KMS-11 (cell line): ENCODE measurements at regions not wholly inside any gene's neighbourhood (a gene's known extent, or its start where the extent isn't known, plus 50 kb on each side); places are given as distances from the start of the nearest gene placed in this dataset.
"Not testable (repeated sequence)": the region's sequence is repeated elsewhere in the genome, so short reads cannot be mapped to it uniquely, and the experiment has no call there.

Experiments
- H2AFZ ChIP-seq: fragments of 200-600 bp; sonication (generic); 2 replicates; pipeline ENCODE4 v1.6.1; 2016; ENCODE audit warnings: antibody characterized with exemption, mixed run types, low read depth
- H3K27ac ChIP-seq: fragments of 200-600 bp; sonication (generic); 2 replicates; pipeline ENCODE4 v1.6.1; 2016; ENCODE audit warnings: mild to moderate bottlenecking, mixed run types
- H3K27me3 ChIP-seq: fragments of 200-600 bp; sonication (generic); 2 replicates; pipeline ENCODE4 v1.6.1; 2017; ENCODE audit warnings: mild to moderate bottlenecking, low read depth, mixed run types, moderate library complexity; ENCODE audit not compliant: insufficient read depth
- H3K36me3 ChIP-seq: fragments of 200-600 bp; sonication (generic); 2 replicates; pipeline ENCODE4 v1.6.1; 2017; ENCODE audit warnings: mild to moderate bottlenecking, mixed run types; ENCODE audit not compliant: insufficient read depth
- H3K4me1 ChIP-seq: fragments of 200-600 bp; sonication (generic); 2 replicates; pipeline ENCODE4 v1.6.1; 2016; ENCODE audit warnings: mild to moderate bottlenecking, low read depth, mixed run types; ENCODE audit not compliant: poor library complexity, severe bottlenecking
- H3K4me2 ChIP-seq: fragments of 200-600 bp; sonication (generic); 2 replicates; pipeline ENCODE4 v1.7.0; 2016; ENCODE audit warnings: mild to moderate bottlenecking, mixed run types
- H3K4me3 ChIP-seq: fragments of 200-600 bp; sonication (generic); IDR thresholded peaks from 2 replicates; pipeline ENCODE4 v1.6.1; 2017; ENCODE audit warnings: low read depth, low read length, mixed read lengths; ENCODE audit not compliant: insufficient read depth
- H3K79me2 ChIP-seq: fragments of 200-600 bp; sonication (generic); 2 replicates; pipeline ENCODE4 v1.6.1; 2016; ENCODE audit warnings: low read depth, mixed run types; ENCODE audit not compliant: insufficient read depth
- H3K9ac ChIP-seq: fragments of 200-600 bp; sonication (generic); 2 replicates; pipeline ENCODE4 v1.6.1; 2016; ENCODE audit warnings: mild to moderate bottlenecking, mixed run types
- H4K20me1 ChIP-seq: fragments of 200-600 bp; sonication (generic); 2 replicates; pipeline ENCODE4 v1.6.1; 2016; ENCODE audit warnings: mild to moderate bottlenecking, mixed run types; ENCODE audit not compliant: insufficient read depth
- TF ChIP-seq, protein P1 (sequence below): fragments of 200-600 bp; sonication (generic); conservative IDR thresholded peaks from 2 replicates; pipeline ENCODE4 v1.6.1; 2017; ENCODE audit warnings: low read depth, mild to moderate bottlenecking, antibody characterized with exemption, low read length, moderate library complexity, mixed read lengths

DNA sequence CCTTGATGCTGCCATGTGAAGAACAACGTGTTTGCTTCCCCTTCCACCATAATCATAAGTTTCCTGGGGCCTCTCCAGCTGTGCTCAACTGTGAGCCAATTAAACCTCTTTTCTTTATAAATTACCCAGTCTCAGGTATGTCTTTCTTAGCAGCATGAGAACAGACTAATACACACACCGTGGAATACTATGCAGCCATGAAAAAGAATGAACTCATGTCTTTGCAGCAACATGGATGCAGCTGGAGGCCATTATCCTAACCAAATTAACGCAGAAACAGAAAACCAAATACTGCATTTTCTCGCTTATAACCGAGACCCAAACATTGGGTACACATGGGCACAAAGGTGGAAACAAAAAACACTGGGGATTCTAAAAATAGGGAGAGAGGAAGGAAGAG, 286.7 kb upstream of the MINDY3 start:
- no peaks in the 10 kb centered on the region for H3K27me3 ChIP-seq
- TF ChIP-seq, protein P1, sequence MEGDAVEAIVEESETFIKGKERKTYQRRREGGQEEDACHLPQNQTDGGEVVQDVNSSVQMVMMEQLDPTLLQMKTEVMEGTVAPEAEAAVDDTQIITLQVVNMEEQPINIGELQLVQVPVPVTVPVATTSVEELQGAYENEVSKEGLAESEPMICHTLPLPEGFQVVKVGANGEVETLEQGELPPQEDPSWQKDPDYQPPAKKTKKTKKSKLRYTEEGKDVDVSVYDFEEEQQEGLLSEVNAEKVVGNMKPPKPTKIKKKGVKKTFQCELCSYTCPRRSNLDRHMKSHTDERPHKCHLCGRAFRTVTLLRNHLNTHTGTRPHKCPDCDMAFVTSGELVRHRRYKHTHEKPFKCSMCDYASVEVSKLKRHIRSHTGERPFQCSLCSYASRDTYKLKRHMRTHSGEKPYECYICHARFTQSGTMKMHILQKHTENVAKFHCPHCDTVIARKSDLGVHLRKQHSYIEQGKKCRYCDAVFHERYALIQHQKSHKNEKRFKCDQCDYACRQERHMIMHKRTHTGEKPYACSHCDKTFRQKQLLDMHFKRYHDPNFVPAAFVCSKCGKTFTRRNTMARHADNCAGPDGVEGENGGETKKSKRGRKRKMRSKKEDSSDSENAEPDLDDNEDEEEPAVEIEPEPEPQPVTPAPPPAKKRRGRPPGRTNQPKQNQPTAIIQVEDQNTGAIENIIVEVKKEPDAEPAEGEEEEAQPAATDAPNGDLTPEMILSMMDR, result no peak
- H3K4me1 ChIP-seq, result no peaks in the 10 kb centered on the region
- no peak overlapping the region for H3K4me2 ChIP-seq
- H3K4me3 ChIP-seq, result no peak overlapping the region
- no peak overlapping the region for H3K9ac ChIP-seq
- H2AFZ ChIP-seq, result no peak overlapping the region
- no peaks in the 10 kb centered on the region for H3K79me2 ChIP-seq
- H3K36me3 ChIP-seq, result no peaks in the 10 kb centered on the region
- H4K20me1 ChIP-seq, result no peaks in the 10 kb centered on the region
- H3K27ac ChIP-seq, result no peak overlapping the region

DNA sequence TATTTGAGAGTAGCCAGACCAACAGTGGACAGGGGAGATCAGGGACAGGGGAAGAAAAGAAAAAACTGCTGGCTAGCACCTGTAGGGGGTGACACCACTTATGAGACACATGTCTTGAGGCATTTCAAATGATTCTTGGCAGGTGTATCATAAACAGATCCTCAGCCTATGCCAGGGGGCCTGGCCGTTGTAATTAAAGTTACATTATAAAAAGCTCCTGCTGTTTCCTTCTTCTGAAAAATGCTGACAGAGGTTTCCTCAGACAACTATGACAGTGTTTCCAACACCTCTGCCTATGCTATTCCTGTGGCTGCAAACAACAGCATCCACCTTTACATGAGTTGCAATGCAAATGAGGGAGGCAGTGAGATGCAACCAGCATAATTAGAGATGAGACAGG, 281.0 kb upstream of the PTER start:
- Histone ChIP-seq H3K9ac (no peak overlapping the region), H3K4me2 (no peak overlapping the region), H3K79me2 (no peaks in the 10 kb centered on the region), H3K4me1 (no peaks in the 10 kb centered on the region), H3K27ac (no peak overlapping the region), H3K36me3 (no peaks in the 10 kb centered on the region), H3K27me3 (no peaks in the 10 kb centered on the region), H4K20me1 (no peaks in the 10 kb centered on the region), H2AFZ (no peak overlapping the region), H3K4me3 (no peak overlapping the region)
- TF ChIP-seq, protein P1, result no peak

DNA sequence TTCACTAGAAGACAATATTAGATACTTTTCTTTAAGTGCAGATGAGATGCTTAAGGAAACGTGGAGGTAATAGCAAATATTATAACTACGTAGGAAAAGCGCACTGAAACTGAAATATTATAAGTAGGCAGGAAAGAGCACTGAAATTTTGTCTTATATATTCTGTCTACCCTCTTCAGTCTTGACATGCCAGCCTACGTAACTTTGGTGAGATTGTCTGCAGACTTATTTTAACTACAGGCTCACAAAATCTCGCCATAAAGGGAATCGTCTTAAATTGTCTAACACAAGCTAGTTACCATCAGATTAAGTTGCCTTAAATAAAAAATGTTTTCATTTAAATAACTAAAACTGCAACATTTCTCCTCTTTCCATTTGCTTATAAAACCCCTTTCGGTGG, 280.1 kb upstream of the PTER start:
- no peak overlapping the region for H2AFZ ChIP-seq
- no peak overlapping the region for H3K4me2 ChIP-seq
- no peaks in the 10 kb centered on the region for H3K4me1 ChIP-seq
- H3K27ac ChIP-seq, result no peak overlapping the region
- no peak overlapping the region for H3K9ac ChIP-seq
- TF ChIP-seq, protein P1, result no peak
- no peaks in the 10 kb centered on the region for H3K36me3 ChIP-seq
- H3K79me2 ChIP-seq, result no peaks in the 10 kb centered on the region
- no peaks in the 10 kb centered on the region for H4K20me1 ChIP-seq
- H3K4me3 ChIP-seq, result no peak overlapping the region
- H3K27me3 ChIP-seq, result no peaks in the 10 kb centered on the region

DNA sequence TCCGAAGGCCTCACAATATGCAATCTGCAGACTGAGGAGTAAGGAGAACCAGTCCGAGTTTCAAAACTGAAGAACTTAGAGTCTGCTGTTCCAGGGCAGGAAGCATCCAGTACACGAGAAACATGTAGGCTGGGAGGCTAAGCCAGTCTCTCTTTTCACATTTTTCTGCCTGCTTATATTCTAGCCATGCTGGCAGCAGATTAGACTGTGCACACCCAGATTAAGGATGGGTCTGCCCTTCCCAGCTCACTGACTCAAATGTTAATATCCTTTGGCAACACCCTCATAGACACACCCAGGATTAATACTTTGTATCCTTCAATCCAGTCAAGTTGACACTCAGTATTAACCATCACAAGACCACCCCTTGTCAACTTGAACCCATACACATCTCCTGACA, 271.7 kb upstream of the PTER start:
- H3K4me3 ChIP-seq, H3K4me2 ChIP-seq, H3K4me1 ChIP-seq, H3K79me2 ChIP-seq, H3K27me3 ChIP-seq, H2AFZ ChIP-seq, H3K27ac ChIP-seq, H3K9ac ChIP-seq, H3K36me3 ChIP-seq, H4K20me1 ChIP-seq: not testable (repeated sequence)

DNA sequence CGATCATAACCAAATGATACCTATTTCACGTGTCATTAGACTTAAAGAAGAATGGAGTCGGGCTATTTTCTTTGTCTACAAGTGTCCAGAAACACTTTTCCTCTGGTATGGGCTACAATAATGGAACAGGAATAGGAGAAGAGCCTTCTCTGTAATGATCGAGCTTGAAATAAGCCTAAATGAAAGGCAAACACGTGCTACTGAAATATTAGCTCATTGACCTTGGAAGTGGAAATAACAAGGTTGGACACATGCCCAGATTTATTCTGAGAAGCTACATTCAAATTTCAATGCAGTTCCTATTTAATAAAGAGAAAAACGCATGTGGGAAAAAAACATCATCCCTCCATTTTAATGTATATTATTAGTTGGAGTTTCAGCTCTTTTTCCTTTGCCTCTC, 254.7 kb upstream of the PTER start:
- TF ChIP-seq, protein P1, result no peak
- no peak overlapping the region for H3K27ac ChIP-seq
- H3K4me2 ChIP-seq, result no peak overlapping the region
- no peak overlapping the region for H3K9ac ChIP-seq
- H3K36me3 ChIP-seq, result no peaks in the 10 kb centered on the region
- no peaks in the 10 kb centered on the region for H4K20me1 ChIP-seq
- H3K4me3 ChIP-seq, result no peak overlapping the region
- no peak overlapping the region for H2AFZ ChIP-seq
- no peaks in the 10 kb centered on the region for H3K27me3 ChIP-seq
- H3K79me2 ChIP-seq, result no peaks in the 10 kb centered on the region
- no peaks in the 10 kb centered on the region for H3K4me1 ChIP-seq
